AG04449 (cell line): ENCODE measurements at regions not wholly inside any gene's neighbourhood (a gene's known extent, or its start where the extent isn't known, plus 50 kb on each side); places are given as distances from the start of the nearest gene placed in this dataset.

Source experiments
- CTCF ChIA-PET: fragments of 350-600 bp; formaldehyde crosslinking; extraction: SDS; loops from one replicate; lab custom pipeline; 2021; ENCODE audit warnings: antibody characterized with exemption; lab: Yijun Ruan, JAX
- POLR2A ChIA-PET: fragments of 400-600, 350-600 bp; formaldehyde crosslinking; extraction: SDS; loops from one replicate; lab custom pipeline; 2020; ENCODE audit warnings: antibody characterized with exemption, inconsistent platforms; lab: Yijun Ruan, JAX
- DNase-seq: peaks from one replicate; pipeline ENCODE4 v3.0.0-alpha.2; 2010; ENCODE audit warnings: low read depth, low spot score
- H3K4me3 ChIP-seq: 2 replicates; pipeline ENCODE4 v1.5.1; 2011; ENCODE audit warnings: low read depth, mild to moderate bottlenecking, control low read depth, low read length
- CTCF ChIP-seq: IDR thresholded peaks from one replicate; pipeline ENCODE4 v1.5.1; 2011; ENCODE audit warnings: mild to moderate bottlenecking, moderate library complexity, low read length, control low read depth, inconsistent platforms; ENCODE audit not compliant: insufficient read depth; ENCODE audit errors: missing control alignments

GRCh38 chr5:124461941-124462340, 284.5 kb downstream of the ZNF608 start:
- H3K4me3 ChIP-seq = no peak overlapping the region
- POLR2A ChIA-PET = no interaction called here
- DNase-seq = no peak
- TF ChIP-seq CTCF = no peak
- CTCF ChIA-PET = no interaction called here

GRCh38 chr5:124461157-124461556, 285.3 kb downstream of the ZNF608 start:
- ChIA-PET POLR2A (no interaction called here), CTCF (no interaction called here)
- no peak overlapping the region for H3K4me3 ChIP-seq
- TF ChIP-seq CTCF = no peak
- DNase-seq = no peak

- CTCF ChIA-PET = no interaction called here
- TF ChIP-seq CTCF = no peak
- POLR2A ChIA-PET = no interaction called here
- no peak for DNase-seq
- no peak overlapping the region for H3K4me3 ChIP-seq
Measured at GRCh38 chr5:124460642-124461041, 285.8 kb downstream of the ZNF608 start.

- POLR2A ChIA-PET = no interaction called here
- no peak overlapping the region for H3K4me3 ChIP-seq
- no peak for TF ChIP-seq CTCF
- no peak for DNase-seq
- CTCF ChIA-PET = no interaction called here
Measured at GRCh38 chr5:124459984-124460383, 286.5 kb downstream of the ZNF608 start.

- no peak for TF ChIP-seq CTCF
- no peak overlapping the region for H3K4me3 ChIP-seq
- CTCF ChIA-PET = no interaction called here
- DNase-seq = no peak
- POLR2A ChIA-PET = no interaction called here
Measured at GRCh38 chr5:124457901-124458300, 288.5 kb downstream of the ZNF608 start.

GRCh38 chr5:124457101-124457500, 289.3 kb downstream of the ZNF608 start:
- ChIA-PET POLR2A (no interaction called here), CTCF (no interaction called here)
- DNase-seq = no peak
- H3K4me3 ChIP-seq = no peak overlapping the region
- no peak for TF ChIP-seq CTCF
